Spleen (tissue), 11 donors: ENCODE measurements at regions not wholly inside any gene's neighbourhood (a gene's known extent, or its start where the extent isn't known, plus 50 kb on each side); places are given as distances from the start of the nearest gene placed in this dataset.

Experiments used
- DNase-seq: peaks from one replicate; pipeline ENCODE4 v3.0.0-alpha.2; 2020
- H3K27ac ChIP-seq, 8 donors: fragments of 200-600 bp; sonication (generic) in 7 of 8; 1 replicate in 4 of 8; 2 replicates in 4 of 8; pipeline versions ENCODE4 v1.5.0 to v1.8.0; 2016 to 2021; ENCODE audit warnings: inconsistent platforms in 4 of 8, mild to moderate bottlenecking in 4 of 8, moderate library complexity in 1 of 8
- H3K27me3 ChIP-seq, 7 donors: fragments of 200-600 bp; sonication (generic) in 6 of 7; replicated peaks in 1 of 7; 1 replicate in 4 of 7; 2 replicates in 3 of 7; pipeline versions ENCODE4 v1.5.0 to v1.8.0; 2016 to 2021; ENCODE audit warnings: inconsistent platforms in 3 of 7, mild to moderate bottlenecking in 1 of 7
- H3K36me3 ChIP-seq, 6 donors: fragments of 200-600 bp; sonication (generic) in 5 of 6; 1 replicate in 4 of 6; 2 replicates in 2 of 6; pipeline versions ENCODE4 v1.5.0 to v1.8.0; 2016 to 2021; ENCODE audit warnings: inconsistent platforms in 2 of 6
- H3K4me1 ChIP-seq, 6 donors: fragments of 200-600 bp; sonication (generic) in 5 of 6; 1 replicate in 3 of 6; 2 replicates in 3 of 6; pipeline versions ENCODE4 v1.5.0 to v1.8.0; 2016 to 2021; ENCODE audit warnings: inconsistent platforms in 3 of 6
- H3K4me3 ChIP-seq, 8 donors: fragments of 200-600 bp; sonication (generic) in 7 of 8; 1 replicate in 4 of 8; 2 replicates in 4 of 8; pipeline versions ENCODE4 v1.5.0 to v1.8.0; 2016 to 2021; ENCODE audit warnings: inconsistent platforms in 4 of 8, mild to moderate bottlenecking in 4 of 8, moderate library complexity in 2 of 8
- H3K9me3 ChIP-seq, 8 donors: fragments of 200-600 bp; sonication (generic) in 7 of 8; 1 replicate in 4 of 8; 2 replicates in 4 of 8; pipeline versions ENCODE4 v1.5.0 to v1.8.0; 2016 to 2021; ENCODE audit warnings: inconsistent platforms in 4 of 8
- CTCF ChIP-seq, 11 experiments: fragments of 200-600 bp in 7 of 11; fragments of 450-650 bp in 4 of 11; sonication (generic) in 4 of 11; IDR thresholded peaks in 8 of 11; conservative IDR thresholded peaks in 3 of 11; 1 replicate in 7 of 11; 2 replicates in 4 of 11; pipeline versions ENCODE4 v1.4.0 to v1.8.0; 2016 to 2021; ENCODE audit warnings: antibody characterized with exemption in 11 of 11, inconsistent platforms in 4 of 11, mild to moderate bottlenecking in 1 of 11
- POLR2A ChIP-seq, 3 donors: fragments of 450-650 bp; IDR thresholded peaks; one replicate each; pipeline ENCODE4 v1.5.1; 2017; ENCODE audit warnings: antibody characterized with exemption in 3 of 3, mild to moderate bottlenecking in 1 of 3
- POLR2AphosphoS5 ChIP-seq, 3 donors: sonication (generic); formaldehyde crosslinking; IDR thresholded peaks; one replicate each; pipeline ENCODE4 v1.5.1; 2017; ENCODE audit warnings: antibody characterized with exemption in 3 of 3
- WGBS, 5 donors: extraction: QIAGEN DNeasy Blood & Tissue Kit in 3 of 5; methylation state at CpG; one replicate each; pipeline versions ENCODE4 v1.1.5 to v1.1.7; 2013 to 2018; 5-methylcytosine and 5-hydroxymethylcytosine counted together
- intact Hi-C: fragments of 100-400 bp; cut with DNase I; formaldehyde crosslinking; loops from one replicate; pipeline ENCODE4 v1.15.0; 2023; ENCODE audit warnings: low total_unique reads
- donor health status: healthy with polysubstance abuse.
- donor health status: DM: no; HTN: no; CAD: no; lungs with moderate emphysema.
- donor health status: DM: no; HTN: no; CAD: no.
- donor health status: Bipolar disorder and iron deficiency.
- donor health status: healthy.
- donor health status: DM: no; HTN: no; CAD: no.
- donor health status: DM: yes; HTN: yes; CAD: no.

GRCh38 chr15:81910355-81911021, 135.3 kb downstream of the MEX3B start:
- no peak for DNase-seq
- H3K36me3 ChIP-seq, result no peaks in the 10 kb centered on the region
- H3K4me1 ChIP-seq, result peaks cover 0 to 8% (median 0%) of the 10 kb centered on the region in 6 donors
- H3K27me3 ChIP-seq, result no peaks in the 10 kb centered on the region
- intact Hi-C loops, result no loop called here
- TF ChIP-seq CTCF (IDR thresholded peaks at IDR 0.05 in 8 of 11, conservative IDR thresholded peaks at IDR 0.05 in 3 of 11), result no peak
- TF ChIP-seq POLR2A (IDR thresholded peaks at IDR 0.05), result no peak
- no peak for TF ChIP-seq POLR2AphosphoS5 (IDR thresholded peaks at IDR 0.05)
- H3K9me3 ChIP-seq, result no peaks in the 10 kb centered on the region
- no peak overlapping the region for H3K27ac ChIP-seq
- H3K4me3 ChIP-seq, result no peak overlapping the region
- 69 to 86% (median 79%) methylated on average over 7 of the region's 7 CpGs for WGBS, 5 donors

GRCh38 chr15:81909011-81909358, 136.8 kb downstream of the MEX3B start:
- no peak overlapping the region for H3K27ac ChIP-seq
- no peak for DNase-seq
- no peaks in the 10 kb centered on the region for H3K36me3 ChIP-seq
- no peaks in the 10 kb centered on the region for H3K9me3 ChIP-seq
- WGBS, 5 donors, result 69 to 84% (median 79%) methylated on average over 2 of the region's 2 CpGs
- TF ChIP-seq POLR2AphosphoS5 (IDR thresholded peaks at IDR 0.05), result no peak
- TF ChIP-seq CTCF (IDR thresholded peaks at IDR 0.05 in 8 of 11, conservative IDR thresholded peaks at IDR 0.05 in 3 of 11), result no peak
- no peak for TF ChIP-seq POLR2A (IDR thresholded peaks at IDR 0.05)
- peaks cover 0 to 5% (median 0%) of the 10 kb centered on the region in 6 donors for H3K4me1 ChIP-seq
- H3K4me3 ChIP-seq, result no peak overlapping the region
- intact Hi-C loops, result no loop called here
- H3K27me3 ChIP-seq, result no peaks in the 10 kb centered on the region

GRCh38 chr15:81908111-81908510, 137.7 kb downstream of the MEX3B start:
- Histone ChIP-seq H3K9me3 (no peaks in the 10 kb centered on the region), H3K4me1 (peaks cover 0 to 5% (median 0%) of the 10 kb centered on the region in 6 donors), H3K36me3 (no peaks in the 10 kb centered on the region), H3K4me3 (no peak overlapping the region), H3K27ac (no peak overlapping the region), H3K27me3 (no peaks in the 10 kb centered on the region)
- no peak for DNase-seq
- WGBS, 5 donors, result 52 to 79% (median 63%) methylated on average over 2 of the region's 2 CpGs
- TF ChIP-seq POLR2AphosphoS5 (IDR thresholded peaks at IDR 0.05) (no peak), POLR2A (IDR thresholded peaks at IDR 0.05) (no peak), CTCF (IDR thresholded peaks at IDR 0.05 in 8 of 11, conservative IDR thresholded peaks at IDR 0.05 in 3 of 11) (no peak)
- intact Hi-C loops, result no loop called here

GRCh38 chr15:81907521-81907920, 138.3 kb downstream of the MEX3B start:
- intact Hi-C loops, result no loop called here
- no peak for DNase-seq
- Histone ChIP-seq H3K36me3 (no peaks in the 10 kb centered on the region), H3K4me1 (peaks cover 0 to 5% (median 0%) of the 10 kb centered on the region in 6 donors), H3K9me3 (no peaks in the 10 kb centered on the region), H3K4me3 (no peak overlapping the region), H3K27me3 (no peaks in the 10 kb centered on the region), H3K27ac (no peak overlapping the region)
- no peak for TF ChIP-seq POLR2A (IDR thresholded peaks at IDR 0.05)
- TF ChIP-seq POLR2AphosphoS5 (IDR thresholded peaks at IDR 0.05), result no peak
- TF ChIP-seq CTCF (IDR thresholded peaks at IDR 0.05 in 8 of 11, conservative IDR thresholded peaks at IDR 0.05 in 3 of 11), result no peak
- WGBS, 5 donors, result 88 to 97% (median 93%) methylated on average over 1 of the region's 1 CpG
